ENCODE measurements at regions not wholly inside any gene's neighbourhood (a gene's known extent, or its start where the extent isn't known, plus 50 kb on each side); places are given as distances from the start of the nearest gene placed in this dataset.

DNA sequence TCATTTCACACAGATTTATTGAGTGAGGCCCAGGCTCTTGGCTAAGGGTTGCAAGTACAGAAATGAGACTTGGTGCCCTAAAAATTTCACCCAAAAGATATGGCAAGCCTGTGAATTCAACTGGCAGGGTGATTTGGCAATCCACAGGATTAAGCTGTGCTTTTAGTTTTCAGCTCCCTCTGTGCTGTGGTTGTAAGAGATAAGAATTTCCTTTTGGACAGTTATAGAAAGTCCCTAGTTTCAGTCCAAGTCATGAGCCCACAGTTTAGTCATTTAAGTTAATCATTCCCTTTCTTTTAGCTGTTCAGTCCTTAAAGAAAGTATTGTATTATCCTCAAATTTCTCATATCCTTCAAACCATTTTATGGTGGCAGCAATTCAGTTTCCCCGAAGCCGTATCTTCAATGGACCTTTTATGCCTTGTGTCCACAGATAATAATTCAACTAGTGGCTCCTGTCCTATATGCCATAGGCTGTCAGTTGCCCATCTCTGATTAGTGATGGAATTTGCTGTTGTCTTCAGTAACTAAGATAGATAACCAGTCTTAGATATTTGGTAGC, 73.4 kb upstream of the NAMPT start:
- peaks cover 47% of the 10 kb centered on the region for H3K27me3 Mint-ChIP-seq
- Histone ChIP-seq H3K4me2 (replicated peaks; ENCODE audit: low read depth, low read length, poor library complexity, severe bottlenecking) (no peak overlapping the region), H4K20me1 (ENCODE audit: control insufficient read depth, insufficient read depth, low read length, poor library complexity, severe bottlenecking) (no peaks in the 10 kb centered on the region), H3K27me3 (replicated peaks in 1 of 4; ENCODE audit: control extremely low read depth in 1 of 4, control insufficient read depth in 3 of 4, insufficient read depth in 4 of 4, low read length in 3 of 4) (no peaks in the 10 kb centered on the region), H3K27ac (ENCODE audit: low read length in 2 of 2) (no peak overlapping the region), H3K79me2 (ENCODE audit: control insufficient read depth, insufficient read depth, low read length) (no peaks in the 10 kb centered on the region), H3K9ac (ENCODE audit: low read length) (no peak overlapping the region), H2AFZ (ENCODE audit: insufficient read depth, low read depth, low read length, poor library complexity, severe bottlenecking) (no peak overlapping the region), H3K4me1 (ENCODE audit: control insufficient read depth in 2 of 2, insufficient read depth in 2 of 2, low read length in 2 of 2) (no peaks in the 10 kb centered on the region), H3K36me3 (replicated peaks in 1 of 2; ENCODE audit: control extremely low read depth in 1 of 2, control insufficient read depth in 1 of 2, extremely low read depth in 1 of 2, insufficient read depth in 2 of 2, low read length in 1 of 2) (no peaks in the 10 kb centered on the region), H3K9me3 (ENCODE audit: control extremely low read depth in 1 of 3, control insufficient read depth in 2 of 3, insufficient read depth in 1 of 3, low read length in 2 of 3) (peaks cover 0 to 2% (median 0%) of the 10 kb centered on the region in 3 donors), H3K4me3 (ENCODE audit: control extremely low read depth in 1 of 5, extremely low read depth in 1 of 5, insufficient read depth in 1 of 5, low read depth in 2 of 5, low read length in 4 of 5) (no peak overlapping the region)
- peaks cover 2% of the 10 kb centered on the region for H3K9me3 Mint-ChIP-seq (ENCODE audit: insufficient read depth)
- ATAC-seq (ENCODE audit: low read depth) (no peak), DNase-seq (no peak)
- intact Hi-C loops (cut with micrococcal nuclease): no loop called here
- POLR2A ChIA-PET: no interaction called here
- H3K27ac Mint-ChIP-seq: no peak overlapping the region
- TF ChIP-seq EZH2 (IDR thresholded peaks at IDR 0.05; ENCODE audit: borderline replicate concordance, insufficient read depth, low read depth, low read length, poor library complexity, severe bottlenecking) (no peak), CTCF (IDR thresholded peaks at IDR 0.05) (no peak)
- CTCF ChIA-PET: no interaction called here
- no peaks in the 10 kb centered on the region for H3K4me1 Mint-ChIP-seq
- H3K4me3 Mint-ChIP-seq: no peak overlapping the region
- no CpG with 5 or more reads among the region's 2 CpGs for WGBS (ENCODE audit: insufficient coverage)

DNA sequence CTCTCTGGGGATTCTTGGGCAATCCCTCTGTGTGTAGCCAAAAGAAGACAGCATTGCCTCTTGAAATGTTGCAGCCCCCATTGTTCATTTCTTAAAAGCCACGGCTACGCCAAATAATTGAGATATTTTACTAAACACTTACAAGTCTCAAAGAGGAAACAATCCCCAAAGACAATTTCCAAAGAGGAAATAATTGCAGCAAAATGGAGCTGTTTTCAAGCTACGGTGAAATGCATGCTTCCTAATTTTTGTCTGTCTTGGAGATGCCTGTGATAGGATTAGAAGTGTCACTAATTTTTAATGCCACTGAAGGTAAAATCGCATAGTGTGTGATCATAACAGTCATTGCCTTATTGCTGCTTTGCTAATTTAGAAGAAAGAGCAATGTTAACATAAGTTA, 72.9 kb upstream of the NAMPT start:
- H3K4me2 ChIP-seq (replicated peaks; ENCODE audit: low read depth, low read length, poor library complexity, severe bottlenecking): no peak overlapping the region
- Mint-ChIP-seq H3K27ac (no peak overlapping the region), H3K4me1 (no peaks in the 10 kb centered on the region), H3K4me3 (no peak overlapping the region), H3K27me3 (peaks cover 45% of the 10 kb centered on the region), H3K9me3 (ENCODE audit: insufficient read depth) (peaks cover 2% of the 10 kb centered on the region)
- no peak overlapping the region for H2AFZ ChIP-seq (ENCODE audit: insufficient read depth, low read depth, low read length, poor library complexity, severe bottlenecking)
- no peak overlapping the region for H3K9ac ChIP-seq (ENCODE audit: low read length)
- no peak for TF ChIP-seq CTCF (IDR thresholded peaks at IDR 0.05)
- no peak for TF ChIP-seq EZH2 (IDR thresholded peaks at IDR 0.05; ENCODE audit: borderline replicate concordance, insufficient read depth, low read depth, low read length, poor library complexity, severe bottlenecking)
- DNase-seq (no peak), ATAC-seq (ENCODE audit: low read depth) (no peak)
- no peaks in the 10 kb centered on the region for H3K79me2 ChIP-seq (ENCODE audit: control insufficient read depth, insufficient read depth, low read length)
- WGBS (ENCODE audit: insufficient coverage): no CpG with 5 or more reads among the region's 4 CpGs
- intact Hi-C loops (cut with micrococcal nuclease): no loop called here
- POLR2A ChIA-PET: no interaction called here
- H3K27ac ChIP-seq (ENCODE audit: low read length in 2 of 2): no peak overlapping the region
- H3K4me1 ChIP-seq (ENCODE audit: control insufficient read depth in 2 of 2, insufficient read depth in 2 of 2, low read length in 2 of 2): no peaks in the 10 kb centered on the region
- peaks cover 0 to 2% (median 0%) of the 10 kb centered on the region in 3 donors for H3K9me3 ChIP-seq (ENCODE audit: control extremely low read depth in 1 of 3, control insufficient read depth in 2 of 3, insufficient read depth in 1 of 3, low read length in 2 of 3)
- CTCF ChIA-PET: no interaction called here
- no peaks in the 10 kb centered on the region for H3K36me3 ChIP-seq (replicated peaks in 1 of 2; ENCODE audit: control extremely low read depth in 1 of 2, control insufficient read depth in 1 of 2, extremely low read depth in 1 of 2, insufficient read depth in 2 of 2, low read length in 1 of 2)
- H4K20me1 ChIP-seq (ENCODE audit: control insufficient read depth, insufficient read depth, low read length, poor library complexity, severe bottlenecking): no peaks in the 10 kb centered on the region
- no peak overlapping the region for H3K4me3 ChIP-seq (ENCODE audit: control extremely low read depth in 1 of 5, extremely low read depth in 1 of 5, insufficient read depth in 1 of 5, low read depth in 2 of 5, low read length in 4 of 5)
- H3K27me3 ChIP-seq (replicated peaks in 1 of 4; ENCODE audit: control extremely low read depth in 1 of 4, control insufficient read depth in 3 of 4, insufficient read depth in 4 of 4, low read length in 3 of 4): no peaks in the 10 kb centered on the region
